ENCODE measurements at regions not wholly inside any gene's neighbourhood (a gene's known extent, or its start where the extent isn't known, plus 50 kb on each side); places are given as distances from the start of the nearest gene placed in this dataset.

- no peak for DNase-seq (ENCODE audit: low spot score)
Observed at GRCh38 chr6:9937031-9937763, 477.7 kb downstream of the TFAP2A start.

GRCh38 chr6:9936551-9936950 lies 478.3 kb downstream of the TFAP2A start:
- no peak for DNase-seq (ENCODE audit: low spot score)

DNA sequence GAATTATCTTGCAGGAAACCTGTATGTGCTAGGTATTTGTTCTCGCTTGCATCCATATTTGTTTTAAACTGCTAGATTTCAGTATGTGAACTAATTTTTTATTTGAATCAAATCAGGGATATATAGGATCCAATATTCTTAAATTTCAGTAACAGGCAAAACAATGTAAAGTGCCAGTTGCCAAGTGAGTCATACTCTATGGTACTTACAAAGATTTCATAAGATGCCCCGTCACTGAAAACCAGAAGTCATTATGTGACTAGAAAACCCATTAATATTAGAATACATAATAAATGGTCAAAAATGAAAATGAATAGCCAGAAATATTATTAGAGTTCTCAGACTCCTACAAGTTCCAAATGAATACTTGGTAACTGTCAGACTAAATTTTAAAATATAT lies 481.2 kb downstream of the TFAP2A start:
- DNase-seq (ENCODE audit: low spot score), result no peak

GRCh38 chr6:9927275-9927674 lies 487.6 kb downstream of the TFAP2A start:
- DNase-seq (ENCODE audit: low spot score), result no peak

DNA sequence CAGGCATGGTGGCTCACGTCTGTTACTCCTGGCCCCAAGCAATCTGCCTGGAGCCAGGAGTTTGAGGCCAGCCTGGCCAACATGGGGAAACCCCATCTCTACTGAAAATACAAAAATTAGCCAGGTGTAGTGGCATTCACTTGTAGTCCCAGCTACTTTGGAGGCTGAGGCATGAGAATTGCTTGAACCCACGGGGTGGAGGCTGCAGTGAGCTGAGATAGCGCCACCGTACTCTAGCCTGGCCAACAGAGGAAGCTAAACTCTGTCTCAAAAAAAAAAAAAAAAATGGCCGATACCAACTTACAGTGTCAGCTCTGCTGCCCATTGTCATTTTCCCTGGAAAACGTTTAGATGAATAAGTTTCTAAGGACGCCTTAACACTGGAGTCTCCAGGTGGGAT lies 489.9 kb downstream of the TFAP2A start:
- DNase-seq (ENCODE audit: low spot score), result no peak

GRCh38 chr6:9921366-9921765 lies 493.5 kb downstream of the TFAP2A start:
- no peak for DNase-seq (ENCODE audit: low spot score)

- no peak for DNase-seq (ENCODE audit: low spot score)
Observed at GRCh38 chr6:9914951-9915350, 499.9 kb downstream of the TFAP2A start.

- no peak for DNase-seq (ENCODE audit: low spot score)
Observed at GRCh38 chr6:9901376-9901775, 513.5 kb downstream of the TFAP2A start.

GRCh38 chr6:9896806-9897205 lies 518.1 kb downstream of the TFAP2A start:
- no peak for DNase-seq (ENCODE audit: low spot score)

DNA sequence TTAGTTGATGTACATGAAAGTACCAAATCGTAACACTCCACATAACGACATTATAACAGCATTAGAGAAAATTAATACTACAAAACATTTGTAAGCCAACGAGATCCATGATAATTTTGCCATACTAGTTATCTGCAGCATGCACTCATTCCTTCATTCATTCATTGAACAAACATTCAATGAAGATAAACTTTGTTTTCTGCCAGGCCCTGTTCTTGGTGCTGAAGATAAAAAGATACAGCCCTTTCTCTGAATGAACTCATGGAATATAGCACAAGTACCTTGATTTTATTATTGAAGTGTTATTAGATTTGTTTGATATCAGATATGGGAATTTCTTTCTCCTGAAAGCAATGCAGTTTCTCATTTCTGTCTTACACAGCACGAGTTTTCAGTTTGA lies 524.0 kb downstream of the TFAP2A start:
- no peak for DNase-seq (ENCODE audit: low spot score)

DNA sequence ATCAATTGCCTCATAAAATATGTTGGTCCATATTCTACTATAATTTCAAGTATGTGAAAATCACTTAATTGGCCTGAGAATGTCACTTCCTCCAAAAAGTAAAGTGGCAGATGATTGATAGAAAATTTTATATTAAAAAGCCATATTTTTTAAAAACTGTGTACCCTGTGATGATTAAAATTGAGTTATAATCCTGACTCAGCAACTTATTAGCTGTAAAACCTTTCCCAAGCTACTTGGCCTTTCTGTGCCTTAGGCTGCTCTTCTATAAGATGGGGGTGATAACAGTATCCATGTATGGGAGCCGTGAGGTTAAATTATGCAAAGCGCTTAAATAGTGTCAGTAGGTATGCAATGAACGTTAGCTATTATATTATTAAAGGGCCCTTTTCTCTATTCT lies 524.4 kb downstream of the TFAP2A start:
- DNase-seq (ENCODE audit: low spot score), result no peak

GRCh38 chr6:9878535-9878934 lies 536.3 kb downstream of the TFAP2A start:
- DNase-seq (ENCODE audit: low spot score), result no peak

DNA sequence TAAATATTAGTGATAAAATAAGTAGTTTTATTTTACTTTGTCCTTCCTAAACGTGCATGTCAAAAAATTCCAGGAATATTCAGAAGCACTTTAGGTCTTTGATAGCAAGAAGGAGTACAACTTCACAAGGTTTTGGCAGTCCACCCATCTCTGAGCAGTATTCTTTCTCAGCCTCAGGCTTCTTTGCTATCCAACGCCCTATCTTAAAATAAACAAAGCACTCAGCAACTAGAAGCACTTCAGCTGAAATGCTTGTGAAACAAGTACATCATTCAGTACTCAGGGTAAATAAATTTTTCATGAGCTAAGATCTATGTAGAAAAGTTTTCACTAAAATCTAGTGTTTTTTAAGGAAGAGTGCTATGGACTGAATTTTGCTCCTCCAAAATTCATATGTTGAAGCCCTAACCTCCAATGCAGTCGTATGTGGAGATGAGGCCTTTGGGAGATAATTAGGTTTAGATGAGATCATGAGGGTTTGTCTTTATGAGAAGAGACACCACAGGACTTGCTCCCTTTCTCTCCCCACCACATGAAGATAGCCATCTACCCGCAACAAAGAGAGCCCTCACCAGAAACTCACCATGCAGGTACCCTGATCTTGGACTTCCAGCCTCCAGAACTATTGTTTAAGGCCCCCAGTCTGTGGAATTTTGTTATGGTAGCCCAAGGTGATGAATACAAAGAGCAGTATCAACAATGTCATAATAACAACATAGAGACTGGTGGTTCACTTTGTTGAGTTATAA lies 539.1 kb downstream of the TFAP2A start:
- no peak for DNase-seq (ENCODE audit: low spot score)

DNA sequence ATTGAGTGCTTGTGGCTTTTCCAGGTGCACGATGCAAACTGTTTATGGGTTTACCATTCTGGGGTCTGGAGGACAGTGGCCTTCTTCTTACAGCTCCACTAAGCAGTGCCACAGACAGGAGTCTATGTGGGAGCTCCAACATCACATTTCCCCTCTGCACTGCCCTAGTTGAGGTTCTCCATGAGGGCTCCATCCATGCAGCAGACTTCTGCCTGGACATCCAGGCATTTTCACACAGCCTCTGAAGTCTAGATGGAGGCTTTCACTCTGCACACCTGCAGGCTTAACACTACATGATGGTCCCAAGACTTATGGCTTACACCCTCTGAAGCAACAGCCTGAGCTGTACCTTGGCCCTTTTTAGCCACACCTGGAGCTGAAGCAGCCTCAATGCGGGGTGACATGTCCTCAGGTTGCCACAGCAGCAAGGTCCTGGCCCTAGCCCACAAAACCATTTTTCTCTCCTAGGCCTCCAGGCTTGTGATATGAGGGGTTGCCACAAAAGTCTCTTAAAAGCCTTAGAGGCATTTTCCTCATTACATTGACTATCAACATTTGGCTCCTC lies 552.2 kb downstream of the TFAP2A start:
- no peak for DNase-seq (ENCODE audit: low spot score)

- no peak for DNase-seq (ENCODE audit: low spot score)
Observed at GRCh38 chr6:9851541-9852380, 563.1 kb downstream of the TFAP2A start.

DNA sequence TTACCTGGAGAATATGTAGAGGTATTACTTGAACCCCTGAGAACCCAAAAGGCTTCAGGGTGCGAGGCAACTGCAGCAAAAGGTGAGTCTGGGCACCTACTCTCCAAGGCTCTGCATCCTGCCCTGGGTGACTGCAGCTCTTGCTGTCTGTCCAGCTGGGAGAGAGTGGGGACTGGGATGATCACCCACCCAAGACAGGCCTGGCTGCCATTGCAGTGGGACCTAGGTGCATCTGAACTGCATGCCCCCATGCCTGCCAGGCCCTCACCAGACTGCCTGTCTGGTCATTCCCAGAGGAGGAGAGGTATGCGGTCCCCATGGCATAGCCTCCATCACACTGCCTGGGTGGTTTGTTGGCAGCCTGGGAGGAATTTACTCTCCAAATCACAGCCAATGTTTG lies 563.9 kb downstream of the TFAP2A start:
- DNase-seq (ENCODE audit: low spot score), result no peak

DNA sequence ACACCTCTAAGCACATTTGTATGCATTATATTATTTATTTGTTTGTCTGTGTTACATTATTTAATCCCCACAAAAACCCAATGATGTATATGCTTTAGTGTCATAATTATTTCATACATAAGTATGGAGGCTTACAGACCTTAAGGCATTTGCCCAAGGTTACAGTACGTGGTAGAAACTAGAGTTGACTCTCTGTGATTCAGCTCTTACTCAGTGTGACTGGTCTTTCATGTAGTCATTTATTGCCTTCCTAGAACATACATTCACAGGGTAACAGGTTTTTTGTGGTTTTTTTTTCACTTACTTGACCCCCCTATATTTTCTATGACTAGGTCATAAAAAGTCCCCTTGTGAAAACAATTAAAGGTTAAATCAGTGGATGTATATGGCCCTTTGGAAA lies 566.8 kb downstream of the TFAP2A start:
- DNase-seq (ENCODE audit: low spot score), result no peak

DNA sequence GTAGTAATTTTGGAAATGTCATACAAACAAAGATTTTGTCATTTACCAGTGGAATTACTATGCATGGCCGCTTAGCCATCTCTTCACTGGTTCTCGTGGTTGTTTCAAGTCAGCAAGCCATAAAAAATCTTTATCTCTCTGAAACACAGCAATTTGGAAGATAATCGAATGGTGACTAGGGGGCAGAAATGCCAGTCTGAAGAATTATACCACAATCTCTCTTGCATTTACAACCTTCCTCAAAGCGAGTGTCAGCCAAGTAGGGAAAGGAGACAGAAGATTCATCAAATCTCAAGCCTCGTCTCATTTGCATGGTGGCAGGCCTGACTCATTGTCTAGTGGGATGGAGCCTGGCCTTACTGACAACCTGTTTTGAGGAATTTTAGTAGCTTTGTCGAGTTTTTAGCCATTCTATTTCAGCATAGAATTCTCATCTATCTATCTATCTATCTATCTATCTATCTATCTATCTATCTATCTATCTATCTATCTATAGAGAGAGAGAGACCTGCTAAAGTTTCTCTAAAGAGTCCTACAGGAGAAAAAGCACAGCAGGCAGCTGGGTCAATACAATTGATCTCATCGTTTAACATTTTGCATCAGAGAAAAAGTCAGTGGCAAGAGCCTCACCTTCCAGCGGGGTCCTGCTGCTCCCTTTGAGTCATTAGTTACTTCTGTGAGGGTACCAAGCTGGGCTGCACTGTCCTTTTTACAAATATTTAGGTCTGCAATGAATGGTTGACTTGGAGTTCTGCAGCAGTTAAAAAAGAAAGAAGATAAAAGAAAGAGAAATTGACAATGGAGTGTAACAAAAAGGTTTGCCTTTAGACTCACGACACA lies 572.8 kb downstream of the TFAP2A start:
- DNase-seq (ENCODE audit: low spot score), result no peak

DNA sequence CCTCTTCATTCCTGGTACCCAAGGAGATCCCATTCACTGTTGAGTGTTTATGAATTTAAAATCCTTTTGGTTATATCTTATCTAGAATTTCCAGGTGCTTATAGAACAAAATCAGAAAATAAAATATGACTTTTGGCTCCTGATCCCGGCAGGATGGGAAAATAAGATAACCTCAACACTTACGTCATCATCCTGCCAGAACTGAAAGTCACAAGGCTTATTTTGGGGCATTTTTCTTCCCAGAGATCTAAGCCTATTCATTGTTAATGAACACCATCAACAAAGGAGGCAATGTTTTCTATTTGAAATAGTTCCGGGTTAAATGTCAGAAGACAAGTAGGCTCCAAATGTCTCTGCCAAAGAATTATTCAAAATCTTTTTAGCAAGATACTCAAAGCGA lies 580.6 kb downstream of the TFAP2A start:
- DNase-seq (ENCODE audit: low spot score), result no peak

DNA sequence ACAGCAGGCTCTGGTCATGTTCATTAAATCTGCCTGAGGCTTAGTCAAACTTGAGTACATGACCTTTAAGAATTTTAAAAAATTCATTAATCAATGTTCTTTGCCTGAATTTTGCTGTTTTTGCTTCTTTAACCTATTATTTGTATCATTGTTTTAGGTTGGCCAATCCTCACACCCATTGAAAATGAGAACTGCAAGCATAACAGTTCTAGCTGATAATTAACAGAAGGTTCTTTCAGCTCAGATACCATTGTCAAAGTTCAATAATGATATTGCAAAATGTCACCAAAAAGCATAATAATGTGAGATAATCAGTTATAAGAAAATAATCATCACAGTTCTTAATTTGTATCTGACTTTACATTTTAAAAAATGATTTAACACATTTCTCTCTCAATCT lies 583.1 kb downstream of the TFAP2A start:
- no peak for DNase-seq (ENCODE audit: low spot score)

DNA sequence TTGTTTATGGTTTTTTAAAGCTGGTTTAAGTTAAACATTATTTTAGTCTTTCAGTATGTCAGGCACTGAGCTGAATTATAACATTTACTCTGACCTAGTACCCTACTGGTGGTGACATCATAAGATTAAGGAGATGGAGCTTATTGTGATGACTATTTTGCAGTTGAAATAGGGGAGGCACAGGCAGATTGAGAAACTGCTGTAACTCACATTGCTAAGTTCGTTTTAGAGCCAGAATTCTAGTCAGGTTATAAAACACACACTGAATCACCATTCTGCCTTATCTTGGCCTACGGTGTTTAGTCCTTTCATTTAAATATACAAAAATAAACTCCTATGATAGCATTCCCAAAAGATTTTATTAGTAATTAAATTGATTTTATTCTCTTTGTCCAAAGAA lies 584.1 kb downstream of the TFAP2A start:
- no peak for DNase-seq (ENCODE audit: low spot score)

DNA sequence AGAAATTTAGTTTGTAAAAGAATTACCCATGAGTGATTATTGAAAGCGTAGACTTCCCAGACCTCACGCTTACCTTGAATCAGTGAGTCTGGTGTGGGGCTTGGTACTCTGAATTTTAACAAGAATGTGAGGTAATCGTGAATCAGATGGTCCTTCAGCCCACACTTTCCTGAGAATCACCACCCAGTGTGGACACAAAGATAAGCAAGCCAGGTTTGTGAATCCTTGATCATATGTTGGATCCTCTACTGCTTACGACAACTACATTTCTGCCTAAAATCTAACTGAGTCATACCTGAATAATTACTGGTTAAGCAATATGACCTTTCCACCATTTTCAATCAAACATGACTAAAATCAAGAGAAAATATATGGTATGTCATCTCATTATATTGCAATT lies 589.3 kb downstream of the TFAP2A start:
- DNase-seq (ENCODE audit: low spot score), result no peak

All from germinal center (tissue), 1 donor.